Heart left ventricle (tissue), 13 donors: ENCODE measurements at regions not wholly inside any gene's neighbourhood (a gene's known extent, or its start where the extent isn't known, plus 50 kb on each side); places are given as distances from the start of the nearest gene placed in this dataset.

Experiments used
- POLR2A ChIP-seq, 2 donors: fragments of 450-650 bp; IDR thresholded peaks; one replicate each; pipeline ENCODE4 v1.6.1; 2017; ENCODE audit warnings: antibody characterized with exemption in 2 of 2, mild to moderate bottlenecking in 2 of 2, moderate library complexity in 2 of 2
- TF ChIP-seq, protein P1 (sequence below), 12 donors: fragments of 200-600 bp; sonication (generic) in 4 of 12; IDR thresholded peaks; one replicate each; pipeline versions ENCODE4 v1.5.0 to v1.8.0; 2018 to 2022; ENCODE audit warnings: antibody characterized with exemption in 12 of 12, mild to moderate bottlenecking in 5 of 12
- donor health status: ischemic (EF 13 %, LVEDD 7.1; RV severe dilation, severe dysfunction).
- donor health status: DM: no; HTN: yes; CAD: no.
- donor health status: DM: no; HTN: no; CAD: no.
- donor health status: ischemic (EF 25% LVEDD 6.9; RV normal size, moderate dysfunction).
- donor health status: ischemic (EF 25% LVEDD 5.7; RV mildly dilated, moderate dysfunction).
- donor health status: ischemic (EF 35%, LVEDD 5.7; RV mildly dilated, moderate dysfunction).
- donor health status: nonischemic (EF 11% LVEDD 7.7; RV severe dilation, severe dysfunction).
- donor health status: DM: yes; HTN: yes; CAD: no.
- donor health status: PGD.
- donor health status: ischemic (EF 29% LVEDD 5.4; RV normal size, mild dysfunction).
- donor health status: nonischemic (EF 23%, LVEDD 6.1; RV moderate dilation, normal function).

DNA sequence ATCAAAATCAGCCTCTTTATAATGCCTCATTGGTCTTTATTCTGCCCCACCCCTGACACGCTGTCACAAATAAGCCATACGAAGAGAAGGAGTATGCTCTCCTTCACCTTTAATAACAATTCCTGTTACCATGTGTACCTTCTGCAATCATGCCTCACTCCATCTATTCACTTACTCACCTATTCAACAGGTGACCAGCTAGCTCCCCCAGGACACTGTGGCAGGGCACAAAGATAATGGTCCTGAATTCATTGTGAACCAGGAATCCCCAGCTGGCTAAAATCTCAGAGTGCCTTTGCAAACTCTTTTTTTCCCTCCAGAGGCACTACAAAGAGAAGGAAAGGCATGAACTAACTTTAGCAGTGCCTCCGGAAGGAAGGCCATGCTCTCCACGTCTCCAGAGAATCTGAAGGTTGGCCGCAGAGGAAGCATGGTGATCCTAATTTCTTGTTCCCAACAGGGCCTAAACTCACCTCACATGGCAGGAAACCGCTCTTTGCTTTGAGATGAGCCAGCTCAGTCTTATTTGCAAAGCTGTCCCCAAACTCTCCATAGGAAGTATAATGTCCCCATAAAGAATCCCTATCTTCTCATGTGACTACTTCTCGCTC, 590.3 kb downstream of the BUD13 start:
- TF ChIP-seq, protein P1, sequence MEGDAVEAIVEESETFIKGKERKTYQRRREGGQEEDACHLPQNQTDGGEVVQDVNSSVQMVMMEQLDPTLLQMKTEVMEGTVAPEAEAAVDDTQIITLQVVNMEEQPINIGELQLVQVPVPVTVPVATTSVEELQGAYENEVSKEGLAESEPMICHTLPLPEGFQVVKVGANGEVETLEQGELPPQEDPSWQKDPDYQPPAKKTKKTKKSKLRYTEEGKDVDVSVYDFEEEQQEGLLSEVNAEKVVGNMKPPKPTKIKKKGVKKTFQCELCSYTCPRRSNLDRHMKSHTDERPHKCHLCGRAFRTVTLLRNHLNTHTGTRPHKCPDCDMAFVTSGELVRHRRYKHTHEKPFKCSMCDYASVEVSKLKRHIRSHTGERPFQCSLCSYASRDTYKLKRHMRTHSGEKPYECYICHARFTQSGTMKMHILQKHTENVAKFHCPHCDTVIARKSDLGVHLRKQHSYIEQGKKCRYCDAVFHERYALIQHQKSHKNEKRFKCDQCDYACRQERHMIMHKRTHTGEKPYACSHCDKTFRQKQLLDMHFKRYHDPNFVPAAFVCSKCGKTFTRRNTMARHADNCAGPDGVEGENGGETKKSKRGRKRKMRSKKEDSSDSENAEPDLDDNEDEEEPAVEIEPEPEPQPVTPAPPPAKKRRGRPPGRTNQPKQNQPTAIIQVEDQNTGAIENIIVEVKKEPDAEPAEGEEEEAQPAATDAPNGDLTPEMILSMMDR (IDR thresholded peaks at IDR 0.05) = no peak
- no peak for TF ChIP-seq POLR2A (IDR thresholded peaks at IDR 0.05)
